ENCODE measurements at regions not wholly inside any gene's neighbourhood (a gene's known extent, or its start where the extent isn't known, plus 50 kb on each side); places are given as distances from the start of the nearest gene placed in this dataset.
"Not testable (repeated sequence)": the region's sequence is repeated elsewhere in the genome, so short reads cannot be mapped to it uniquely, and the experiment has no call there.

- H3K27ac Mint-ChIP-seq (ENCODE audit: unreplicated experiment); BruUV-seq (replicated peaks); DNase-seq; H3K9me3 Mint-ChIP-seq (ENCODE audit: low read depth, unreplicated experiment); H3K27me3 Mint-ChIP-seq (ENCODE audit: unreplicated experiment); H3K4me3 Mint-ChIP-seq (ENCODE audit: low read depth, unreplicated experiment); H3K36me3 Mint-ChIP-seq (ENCODE audit: insufficient read depth, unreplicated experiment); intact Hi-C loops (cut with micrococcal nuclease; ENCODE audit: unreplicated experiment); H3K4me1 Mint-ChIP-seq (ENCODE audit: low read depth, unreplicated experiment); CTCF ChIA-PET: not testable (repeated sequence)
Measured at GRCh38 chr1:149300478-149301218, 174.2 kb upstream of the NBPF19 start.

GRCh38 chr1:149301282-149301681 is 173.6 kb upstream of the NBPF19 start:
- H3K27me3 Mint-ChIP-seq (ENCODE audit: unreplicated experiment); CTCF ChIA-PET; H3K36me3 Mint-ChIP-seq (ENCODE audit: insufficient read depth, unreplicated experiment); H3K4me3 Mint-ChIP-seq (ENCODE audit: low read depth, unreplicated experiment); H3K9me3 Mint-ChIP-seq (ENCODE audit: low read depth, unreplicated experiment); H3K4me1 Mint-ChIP-seq (ENCODE audit: low read depth, unreplicated experiment); BruUV-seq (replicated peaks); intact Hi-C loops (cut with micrococcal nuclease; ENCODE audit: unreplicated experiment); DNase-seq; H3K27ac Mint-ChIP-seq (ENCODE audit: unreplicated experiment): not testable (repeated sequence)

GRCh38 chr1:149304796-149305195 is 170.0 kb upstream of the NBPF19 start:
- BruUV-seq (replicated peaks); H3K27ac Mint-ChIP-seq (ENCODE audit: unreplicated experiment); H3K36me3 Mint-ChIP-seq (ENCODE audit: insufficient read depth, unreplicated experiment); H3K9me3 Mint-ChIP-seq (ENCODE audit: low read depth, unreplicated experiment); H3K27me3 Mint-ChIP-seq (ENCODE audit: unreplicated experiment); intact Hi-C loops (cut with micrococcal nuclease; ENCODE audit: unreplicated experiment); H3K4me3 Mint-ChIP-seq (ENCODE audit: low read depth, unreplicated experiment); H3K4me1 Mint-ChIP-seq (ENCODE audit: low read depth, unreplicated experiment); DNase-seq; CTCF ChIA-PET: not testable (repeated sequence)

- H3K4me1 Mint-ChIP-seq (ENCODE audit: low read depth, unreplicated experiment); H3K27ac Mint-ChIP-seq (ENCODE audit: unreplicated experiment); H3K9me3 Mint-ChIP-seq (ENCODE audit: low read depth, unreplicated experiment); H3K4me3 Mint-ChIP-seq (ENCODE audit: low read depth, unreplicated experiment); CTCF ChIA-PET; intact Hi-C loops (cut with micrococcal nuclease; ENCODE audit: unreplicated experiment); BruUV-seq (replicated peaks); DNase-seq; H3K27me3 Mint-ChIP-seq (ENCODE audit: unreplicated experiment); H3K36me3 Mint-ChIP-seq (ENCODE audit: insufficient read depth, unreplicated experiment): not testable (repeated sequence)
Measured at GRCh38 chr1:149307640-149308039, 167.2 kb upstream of the NBPF19 start.

- H3K4me1 Mint-ChIP-seq (ENCODE audit: low read depth, unreplicated experiment); CTCF ChIA-PET; intact Hi-C loops (cut with micrococcal nuclease; ENCODE audit: unreplicated experiment); DNase-seq; H3K27me3 Mint-ChIP-seq (ENCODE audit: unreplicated experiment); H3K27ac Mint-ChIP-seq (ENCODE audit: unreplicated experiment); H3K36me3 Mint-ChIP-seq (ENCODE audit: insufficient read depth, unreplicated experiment); H3K4me3 Mint-ChIP-seq (ENCODE audit: low read depth, unreplicated experiment); H3K9me3 Mint-ChIP-seq (ENCODE audit: low read depth, unreplicated experiment); BruUV-seq (replicated peaks): not testable (repeated sequence)
Measured at GRCh38 chr1:149314921-149315320, 159.9 kb upstream of the NBPF19 start.

- CTCF ChIA-PET; H3K4me3 Mint-ChIP-seq (ENCODE audit: low read depth, unreplicated experiment); DNase-seq; intact Hi-C loops (cut with micrococcal nuclease; ENCODE audit: unreplicated experiment); H3K36me3 Mint-ChIP-seq (ENCODE audit: insufficient read depth, unreplicated experiment); H3K4me1 Mint-ChIP-seq (ENCODE audit: low read depth, unreplicated experiment); BruUV-seq (replicated peaks); H3K9me3 Mint-ChIP-seq (ENCODE audit: low read depth, unreplicated experiment); H3K27ac Mint-ChIP-seq (ENCODE audit: unreplicated experiment); H3K27me3 Mint-ChIP-seq (ENCODE audit: unreplicated experiment): not testable (repeated sequence)
Measured at GRCh38 chr1:149320971-149321731, 153.7 kb upstream of the NBPF19 start.

- not testable (repeated sequence) for H3K27me3 Mint-ChIP-seq (ENCODE audit: unreplicated experiment); H3K4me1 Mint-ChIP-seq (ENCODE audit: low read depth, unreplicated experiment)
Measured at GRCh38 chr1:149321732-149322016, 153.2 kb upstream of the NBPF19 start.

GRCh38 chr1:149330081-149330335 is 144.8 kb upstream of the NBPF19 start:
- H3K9me3 Mint-ChIP-seq (ENCODE audit: low read depth, unreplicated experiment); H3K27me3 Mint-ChIP-seq (ENCODE audit: unreplicated experiment); CTCF ChIA-PET; H3K4me1 Mint-ChIP-seq (ENCODE audit: low read depth, unreplicated experiment); intact Hi-C loops (cut with micrococcal nuclease; ENCODE audit: unreplicated experiment); H3K36me3 Mint-ChIP-seq (ENCODE audit: insufficient read depth, unreplicated experiment); H3K27ac Mint-ChIP-seq (ENCODE audit: unreplicated experiment); DNase-seq; BruUV-seq (replicated peaks); H3K4me3 Mint-ChIP-seq (ENCODE audit: low read depth, unreplicated experiment): not testable (repeated sequence)

More at GRCh38 chr1:149321732-149322016, 153.2 kb upstream of the NBPF19 start:
- intact Hi-C loops (cut with micrococcal nuclease; ENCODE audit: unreplicated experiment); DNase-seq; H3K36me3 Mint-ChIP-seq (ENCODE audit: insufficient read depth, unreplicated experiment); H3K27ac Mint-ChIP-seq (ENCODE audit: unreplicated experiment); CTCF ChIA-PET; H3K4me3 Mint-ChIP-seq (ENCODE audit: low read depth, unreplicated experiment); H3K9me3 Mint-ChIP-seq (ENCODE audit: low read depth, unreplicated experiment); BruUV-seq (replicated peaks): not testable (repeated sequence)

GRCh38 chr1:149336082-149336481 is 138.8 kb upstream of the NBPF19 start:
- intact Hi-C loops (cut with micrococcal nuclease; ENCODE audit: unreplicated experiment); DNase-seq; CTCF ChIA-PET; H3K4me1 Mint-ChIP-seq (ENCODE audit: low read depth, unreplicated experiment); H3K36me3 Mint-ChIP-seq (ENCODE audit: insufficient read depth, unreplicated experiment); H3K9me3 Mint-ChIP-seq (ENCODE audit: low read depth, unreplicated experiment); H3K4me3 Mint-ChIP-seq (ENCODE audit: low read depth, unreplicated experiment); BruUV-seq (replicated peaks); H3K27ac Mint-ChIP-seq (ENCODE audit: unreplicated experiment); H3K27me3 Mint-ChIP-seq (ENCODE audit: unreplicated experiment): not testable (repeated sequence)

- BruUV-seq (replicated peaks); CTCF ChIA-PET; H3K36me3 Mint-ChIP-seq (ENCODE audit: insufficient read depth, unreplicated experiment); H3K27ac Mint-ChIP-seq (ENCODE audit: unreplicated experiment); DNase-seq; H3K4me3 Mint-ChIP-seq (ENCODE audit: low read depth, unreplicated experiment); intact Hi-C loops (cut with micrococcal nuclease; ENCODE audit: unreplicated experiment); H3K4me1 Mint-ChIP-seq (ENCODE audit: low read depth, unreplicated experiment); H3K27me3 Mint-ChIP-seq (ENCODE audit: unreplicated experiment); H3K9me3 Mint-ChIP-seq (ENCODE audit: low read depth, unreplicated experiment): not testable (repeated sequence)
Measured at GRCh38 chr1:149338221-149338691, 136.6 kb upstream of the NBPF19 start.

Measured in Calu3 (cell line).